ENCODE measurements at regions not wholly inside any gene's neighbourhood (a gene's known extent, or its start where the extent isn't known, plus 50 kb on each side); places are given as distances from the start of the nearest gene placed in this dataset.

DNA sequence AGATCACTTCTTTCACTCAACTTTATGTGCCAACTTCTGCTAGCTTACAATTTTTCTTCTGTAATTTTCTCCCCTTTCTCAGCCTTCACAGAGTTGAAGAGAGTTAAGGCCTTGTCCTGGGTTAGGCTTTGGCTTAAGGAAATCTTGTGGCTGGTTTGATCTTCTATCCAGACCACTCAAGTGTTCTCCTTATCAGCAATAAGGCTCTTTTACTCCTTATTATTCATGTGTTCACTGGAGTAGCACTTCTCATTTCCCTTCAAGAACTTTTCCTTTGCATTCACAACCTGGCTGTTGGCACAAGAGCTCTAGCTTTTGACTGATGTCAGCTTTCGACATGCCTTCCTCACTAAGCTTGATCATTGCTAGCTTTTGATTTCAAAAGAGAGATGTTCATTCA is 86.9 kb upstream of the ALDH1B1 start:
- H3K36me3 ChIP-seq (ENCODE audit: insufficient read depth): no peaks in the 10 kb centered on the region
- Mint-ChIP-seq H3K4me1 (peaks cover 20% of the 10 kb centered on the region), H3K27me3 (ENCODE audit: insufficient read depth, low read depth, poor library complexity) (peaks cover under 1% of the 10 kb centered on the region), H3K9me3 (no peaks in the 10 kb centered on the region), H3K4me3 (no peak overlapping the region), H3K27ac (no peak overlapping the region), H3K36me3 (ENCODE audit: low read depth) (no peaks in the 10 kb centered on the region)
- DNase-seq (ENCODE audit: low spot score) (no peak), ATAC-seq (no peak)
- no peaks in the 10 kb centered on the region for H3F3A ChIP-seq (replicated peaks; ENCODE audit: low read depth)
- no peak overlapping the region for H3K4me2 ChIP-seq
- no peaks in the 10 kb centered on the region for H3K9me2 ChIP-seq (ENCODE audit: insufficient read depth)
- H3K4me1 ChIP-seq (ENCODE audit: insufficient read depth): peaks cover 16% of the 10 kb centered on the region; the same call in 1 of the 2 replicates
- no peak overlapping the region for H3K27ac ChIP-seq (ENCODE audit: low read depth)
- no peak for TF ChIP-seq JUNB (IDR thresholded peaks at IDR 0.05; ENCODE audit: unreplicated experiment)
- TF ChIP-seq NANOG (IDR thresholded peaks at IDR 0.05; ENCODE audit: borderline replicate concordance): no peak
- no peak for TF ChIP-seq ZNF331 (CRISPR knock-in tag; IDR thresholded peaks at IDR 0.05; ENCODE audit: low read depth)
- TF ChIP-seq, protein P1, sequence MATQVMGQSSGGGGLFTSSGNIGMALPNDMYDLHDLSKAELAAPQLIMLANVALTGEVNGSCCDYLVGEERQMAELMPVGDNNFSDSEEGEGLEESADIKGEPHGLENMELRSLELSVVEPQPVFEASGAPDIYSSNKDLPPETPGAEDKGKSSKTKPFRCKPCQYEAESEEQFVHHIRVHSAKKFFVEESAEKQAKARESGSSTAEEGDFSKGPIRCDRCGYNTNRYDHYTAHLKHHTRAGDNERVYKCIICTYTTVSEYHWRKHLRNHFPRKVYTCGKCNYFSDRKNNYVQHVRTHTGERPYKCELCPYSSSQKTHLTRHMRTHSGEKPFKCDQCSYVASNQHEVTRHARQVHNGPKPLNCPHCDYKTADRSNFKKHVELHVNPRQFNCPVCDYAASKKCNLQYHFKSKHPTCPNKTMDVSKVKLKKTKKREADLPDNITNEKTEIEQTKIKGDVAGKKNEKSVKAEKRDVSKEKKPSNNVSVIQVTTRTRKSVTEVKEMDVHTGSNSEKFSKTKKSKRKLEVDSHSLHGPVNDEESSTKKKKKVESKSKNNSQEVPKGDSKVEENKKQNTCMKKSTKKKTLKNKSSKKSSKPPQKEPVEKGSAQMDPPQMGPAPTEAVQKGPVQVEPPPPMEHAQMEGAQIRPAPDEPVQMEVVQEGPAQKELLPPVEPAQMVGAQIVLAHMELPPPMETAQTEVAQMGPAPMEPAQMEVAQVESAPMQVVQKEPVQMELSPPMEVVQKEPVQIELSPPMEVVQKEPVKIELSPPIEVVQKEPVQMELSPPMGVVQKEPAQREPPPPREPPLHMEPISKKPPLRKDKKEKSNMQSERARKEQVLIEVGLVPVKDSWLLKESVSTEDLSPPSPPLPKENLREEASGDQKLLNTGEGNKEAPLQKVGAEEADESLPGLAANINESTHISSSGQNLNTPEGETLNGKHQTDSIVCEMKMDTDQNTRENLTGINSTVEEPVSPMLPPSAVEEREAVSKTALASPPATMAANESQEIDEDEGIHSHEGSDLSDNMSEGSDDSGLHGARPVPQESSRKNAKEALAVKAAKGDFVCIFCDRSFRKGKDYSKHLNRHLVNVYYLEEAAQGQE (IDR thresholded peaks at IDR 0.05; ENCODE audit: unreplicated experiment): no peak
- TF ChIP-seq, protein P2, sequence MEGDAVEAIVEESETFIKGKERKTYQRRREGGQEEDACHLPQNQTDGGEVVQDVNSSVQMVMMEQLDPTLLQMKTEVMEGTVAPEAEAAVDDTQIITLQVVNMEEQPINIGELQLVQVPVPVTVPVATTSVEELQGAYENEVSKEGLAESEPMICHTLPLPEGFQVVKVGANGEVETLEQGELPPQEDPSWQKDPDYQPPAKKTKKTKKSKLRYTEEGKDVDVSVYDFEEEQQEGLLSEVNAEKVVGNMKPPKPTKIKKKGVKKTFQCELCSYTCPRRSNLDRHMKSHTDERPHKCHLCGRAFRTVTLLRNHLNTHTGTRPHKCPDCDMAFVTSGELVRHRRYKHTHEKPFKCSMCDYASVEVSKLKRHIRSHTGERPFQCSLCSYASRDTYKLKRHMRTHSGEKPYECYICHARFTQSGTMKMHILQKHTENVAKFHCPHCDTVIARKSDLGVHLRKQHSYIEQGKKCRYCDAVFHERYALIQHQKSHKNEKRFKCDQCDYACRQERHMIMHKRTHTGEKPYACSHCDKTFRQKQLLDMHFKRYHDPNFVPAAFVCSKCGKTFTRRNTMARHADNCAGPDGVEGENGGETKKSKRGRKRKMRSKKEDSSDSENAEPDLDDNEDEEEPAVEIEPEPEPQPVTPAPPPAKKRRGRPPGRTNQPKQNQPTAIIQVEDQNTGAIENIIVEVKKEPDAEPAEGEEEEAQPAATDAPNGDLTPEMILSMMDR (conservative IDR thresholded peaks at IDR 0.05; ENCODE audit: low read depth in 2 of 2): no peak
- TF ChIP-seq, protein P3, sequence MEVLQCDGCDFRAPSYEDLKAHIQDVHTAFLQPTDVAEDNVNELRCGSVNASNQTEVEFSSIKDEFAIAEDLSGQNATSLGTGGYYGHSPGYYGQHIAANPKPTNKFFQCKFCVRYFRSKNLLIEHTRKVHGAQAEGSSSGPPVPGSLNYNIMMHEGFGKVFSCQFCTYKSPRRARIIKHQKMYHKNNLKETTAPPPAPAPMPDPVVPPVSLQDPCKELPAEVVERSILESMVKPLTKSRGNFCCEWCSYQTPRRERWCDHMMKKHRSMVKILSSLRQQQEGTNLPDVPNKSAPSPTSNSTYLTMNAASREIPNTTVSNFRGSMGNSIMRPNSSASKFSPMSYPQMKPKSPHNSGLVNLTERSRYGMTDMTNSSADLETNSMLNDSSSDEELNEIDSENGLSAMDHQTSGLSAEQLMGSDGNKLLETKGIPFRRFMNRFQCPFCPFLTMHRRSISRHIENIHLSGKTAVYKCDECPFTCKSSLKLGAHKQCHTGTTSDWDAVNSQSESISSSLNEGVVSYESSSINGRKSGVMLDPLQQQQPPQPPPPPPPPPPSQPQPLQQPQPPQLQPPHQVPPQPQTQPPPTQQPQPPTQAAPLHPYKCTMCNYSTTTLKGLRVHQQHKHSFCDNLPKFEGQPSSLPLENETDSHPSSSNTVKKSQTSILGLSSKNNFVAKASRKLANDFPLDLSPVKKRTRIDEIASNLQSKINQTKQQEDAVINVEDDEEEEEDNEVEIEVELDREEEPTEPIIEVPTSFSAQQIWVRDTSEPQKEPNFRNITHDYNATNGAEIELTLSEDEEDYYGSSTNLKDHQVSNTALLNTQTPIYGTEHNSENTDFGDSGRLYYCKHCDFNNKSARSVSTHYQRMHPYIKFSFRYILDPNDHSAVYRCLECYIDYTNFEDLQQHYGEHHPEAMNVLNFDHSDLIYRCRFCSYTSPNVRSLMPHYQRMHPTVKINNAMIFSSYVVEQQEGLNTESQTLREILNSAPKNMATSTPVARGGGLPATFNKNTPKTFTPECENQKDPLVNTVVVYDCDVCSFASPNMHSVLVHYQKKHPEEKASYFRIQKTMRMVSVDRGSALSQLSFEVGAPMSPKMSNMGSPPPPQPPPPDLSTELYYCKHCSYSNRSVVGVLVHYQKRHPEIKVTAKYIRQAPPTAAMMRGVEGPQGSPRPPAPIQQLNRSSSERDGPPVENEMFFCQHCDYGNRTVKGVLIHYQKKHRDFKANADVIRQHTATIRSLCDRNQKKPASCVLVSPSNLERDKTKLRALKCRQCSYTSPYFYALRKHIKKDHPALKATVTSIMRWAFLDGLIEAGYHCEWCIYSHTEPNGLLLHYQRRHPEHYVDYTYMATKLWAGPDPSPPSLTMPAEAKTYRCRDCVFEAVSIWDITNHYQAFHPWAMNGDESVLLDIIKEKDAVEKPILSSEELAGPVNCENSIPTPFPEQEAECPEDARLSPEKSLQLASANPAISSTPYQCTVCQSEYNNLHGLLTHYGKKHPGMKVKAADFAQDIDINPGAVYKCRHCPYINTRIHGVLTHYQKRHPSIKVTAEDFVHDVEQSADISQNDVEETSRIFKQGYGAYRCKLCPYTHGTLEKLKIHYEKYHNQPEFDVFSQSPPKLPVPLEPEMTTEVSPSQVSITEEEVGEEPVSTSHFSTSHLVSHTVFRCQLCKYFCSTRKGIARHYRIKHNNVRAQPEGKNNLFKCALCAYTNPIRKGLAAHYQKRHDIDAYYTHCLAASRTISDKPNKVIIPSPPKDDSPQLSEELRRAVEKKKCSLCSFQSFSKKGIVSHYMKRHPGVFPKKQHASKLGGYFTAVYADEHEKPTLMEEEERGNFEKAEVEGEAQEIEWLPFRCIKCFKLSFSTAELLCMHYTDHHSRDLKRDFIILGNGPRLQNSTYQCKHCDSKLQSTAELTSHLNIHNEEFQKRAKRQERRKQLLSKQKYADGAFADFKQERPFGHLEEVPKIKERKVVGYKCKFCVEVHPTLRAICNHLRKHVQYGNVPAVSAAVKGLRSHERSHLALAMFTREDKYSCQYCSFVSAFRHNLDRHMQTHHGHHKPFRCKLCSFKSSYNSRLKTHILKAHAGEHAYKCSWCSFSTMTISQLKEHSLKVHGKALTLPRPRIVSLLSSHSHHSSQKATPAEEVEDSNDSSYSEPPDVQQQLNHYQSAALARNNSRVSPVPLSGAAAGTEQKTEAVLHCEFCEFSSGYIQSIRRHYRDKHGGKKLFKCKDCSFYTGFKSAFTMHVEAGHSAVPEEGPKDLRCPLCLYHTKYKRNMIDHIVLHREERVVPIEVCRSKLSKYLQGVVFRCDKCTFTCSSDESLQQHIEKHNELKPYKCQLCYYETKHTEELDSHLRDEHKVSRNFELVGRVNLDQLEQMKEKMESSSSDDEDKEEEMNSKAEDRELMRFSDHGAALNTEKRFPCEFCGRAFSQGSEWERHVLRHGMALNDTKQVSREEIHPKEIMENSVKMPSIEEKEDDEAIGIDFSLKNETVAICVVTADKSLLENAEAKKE (CRISPR knock-in tag; IDR thresholded peaks at IDR 0.05): no peak
- H4K20me1 ChIP-seq (replicated peaks; ENCODE audit: insufficient read depth): no peaks in the 10 kb centered on the region
- no peak overlapping the region for H3K4me3 ChIP-seq
- H3K27me3 ChIP-seq (ENCODE audit: insufficient read depth): no peaks in the 10 kb centered on the region
- H3K79me2 ChIP-seq (replicated peaks; ENCODE audit: insufficient read depth): no peaks in the 10 kb centered on the region
- no peak overlapping the region for H2AFZ ChIP-seq

Measured in GM23338 (cell line).